Heart left ventricle (tissue), 16 donors: ENCODE measurements at regions not wholly inside any gene's neighbourhood (a gene's known extent, or its start where the extent isn't known, plus 50 kb on each side); places are given as distances from the start of the nearest gene placed in this dataset.

ENCODE experiments used
- ATAC-seq, 4 donors: fragments of 200-7000 bp; cut with Tn5 transposase; one replicate each; pipeline ENCODE4 v1.9.1; 2020 to 2022; ENCODE audit warnings: moderate library complexity in 4 of 4, mild to moderate bottlenecking in 3 of 4, moderate number of reproducible peaks in 1 of 4
- DNase-seq, 5 donors: peaks; one replicate each; pipeline ENCODE4 v3.0.0-alpha.2; 2020
- H3K27ac ChIP-seq, 12 donors: fragments of 200-600 bp; sonication (generic) in 4 of 12; one replicate each; pipeline versions ENCODE4 v1.5.0 to v1.8.0; 2016 to 2022; ENCODE audit warnings: mild to moderate bottlenecking in 2 of 12
- H3K27me3 ChIP-seq, 9 donors: fragments of 200-600 bp; sonication (generic) in 2 of 9; one replicate each; pipeline versions ENCODE4 v1.5.1 to v1.8.0; 2016 to 2022; ENCODE audit warnings: mild to moderate bottlenecking in 3 of 9
- H3K36me3 ChIP-seq, 9 donors: fragments of 200-600 bp; sonication (generic) in 2 of 9; one replicate each; pipeline versions ENCODE4 v1.5.0 to v1.8.0; 2018 to 2022; ENCODE audit warnings: mild to moderate bottlenecking in 2 of 9
- H3K4me1 ChIP-seq, 12 donors: fragments of 200-600 bp; sonication (generic) in 4 of 12; one replicate each; pipeline versions ENCODE4 v1.5.0 to v1.8.0; 2016 to 2022; ENCODE audit warnings: mild to moderate bottlenecking in 3 of 12
- H3K4me3 ChIP-seq, 12 donors: fragments of 200-600 bp; sonication (generic) in 4 of 12; one replicate each; pipeline versions ENCODE4 v1.5.0 to v1.8.0; 2017 to 2022; ENCODE audit warnings: mild to moderate bottlenecking in 9 of 12, moderate library complexity in 4 of 12
- H3K9me3 ChIP-seq, 12 donors: fragments of 200-600 bp; sonication (generic) in 4 of 12; one replicate each; pipeline versions ENCODE4 v1.5.0 to v1.8.0; 2016 to 2022; ENCODE audit warnings: mild to moderate bottlenecking in 1 of 12
- CTCF ChIP-seq, 12 donors: fragments of 200-600 bp; sonication (generic) in 4 of 12; IDR thresholded peaks; one replicate each; pipeline versions ENCODE4 v1.5.0 to v1.8.0; 2018 to 2022; ENCODE audit warnings: antibody characterized with exemption in 12 of 12, mild to moderate bottlenecking in 5 of 12
- POLR2A ChIP-seq, 2 donors: fragments of 450-650 bp; IDR thresholded peaks; one replicate each; pipeline ENCODE4 v1.6.1; 2017; ENCODE audit warnings: antibody characterized with exemption in 2 of 2, mild to moderate bottlenecking in 2 of 2, moderate library complexity in 2 of 2
- WGBS, 4 donors: extraction: QIAGEN DNeasy Blood & Tissue Kit in 2 of 4; methylation state at CpG; one replicate each; pipeline versions ENCODE4 v1.1.5 to v1.1.7; 2013 to 2018; 5-methylcytosine and 5-hydroxymethylcytosine counted together
- intact Hi-C, 10 donors: fragments of 100-400 bp; cut with DNase I; formaldehyde crosslinking; loops; one replicate each; pipeline versions ENCODE4 v1.11.1 to v1.14.2; 2022
- donor health status: ischemic (EF 13 %, LVEDD 7.1; RV severe dilation, severe dysfunction).
- donor health status: healthy with polysubstance abuse.
- donor health status: DM: no; HTN: yes; CAD: no.
- donor health status: DM: no; HTN: no; CAD: no.
- donor health status: ischemic (EF 25% LVEDD 6.9; RV normal size, moderate dysfunction).
- donor health status: ischemic (EF 25% LVEDD 5.7; RV mildly dilated, moderate dysfunction).
- donor health status: healthy.
- donor health status: DM: yes; HTN: yes; CAD: no.
- donor health status: ischemic (EF 35%, LVEDD 5.7; RV mildly dilated, moderate dysfunction).
- donor health status: nonischemic (EF 11% LVEDD 7.7; RV severe dilation, severe dysfunction).
- donor health status: DM: yes; HTN: yes; CAD: no.
- donor health status: PGD.
- donor health status: ischemic (EF 29% LVEDD 5.4; RV normal size, mild dysfunction).
- donor health status: nonischemic (EF 23%, LVEDD 6.1; RV moderate dilation, normal function).

DNA sequence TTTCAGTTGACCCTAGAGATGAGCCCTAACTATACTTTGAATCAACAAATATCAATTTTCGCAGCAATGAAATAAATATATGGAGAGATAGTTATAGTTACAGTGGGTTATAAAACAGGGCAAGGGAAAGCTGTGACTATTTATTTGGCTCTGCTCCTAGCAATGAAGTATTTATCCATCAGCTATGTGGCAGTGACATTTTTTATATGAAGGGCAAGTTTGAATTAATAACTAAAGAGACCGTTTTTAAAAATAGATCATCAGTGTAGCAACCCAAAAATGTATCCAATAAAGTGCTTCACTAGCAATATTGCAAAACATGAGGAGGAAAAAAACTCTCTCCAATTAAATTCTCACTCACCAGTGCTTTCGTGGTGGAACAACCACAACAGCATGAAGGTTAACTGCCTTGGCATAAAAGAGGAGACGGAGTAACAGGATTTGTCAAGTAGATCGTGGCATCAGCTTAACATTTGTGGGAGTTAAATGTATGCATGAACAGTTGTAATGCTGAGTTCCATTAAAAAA is 58.1 kb upstream of the NUDT4 start:
- no peak overlapping the region for H3K4me3 ChIP-seq
- intact Hi-C loops: loop anchor here in 1 of 10 donors (5.0 kb wide), 1 partner anchor 43 kb away; no protein-coding TSS in a partner anchor

GRCh38 chr12:93322784-93323183 is 54.9 kb upstream of the NUDT4 start:
- Histone ChIP-seq H3K4me1 (peaks cover 0 to 8% (median 0%) of the 10 kb centered on the region in 12 donors), H3K27me3 (no peaks in the 10 kb centered on the region), H3K9me3 (no peaks in the 10 kb centered on the region), H3K36me3 (no peaks in the 10 kb centered on the region), H3K4me3 (no peak overlapping the region), H3K27ac (no peak overlapping the region)
- 59 to 73% (median 69%) methylated on average over 2 of the region's 2 CpGs for WGBS, 4 donors
- intact Hi-C loops: loop anchor here in 1 of 10 donors (1.0 kb wide), 1 partner anchor 8 kb away; no protein-coding TSS in a partner anchor
- TF ChIP-seq POLR2A (IDR thresholded peaks at IDR 0.05) (no peak), CTCF (IDR thresholded peaks at IDR 0.05) (no peak)
- no peak for ATAC-seq
- DNase-seq: no peak

More for the DNA sequence above, 58.1 kb upstream of the NUDT4 start:
- H3K27ac ChIP-seq: no peak overlapping the region
- H3K36me3 ChIP-seq: no peaks in the 10 kb centered on the region
- 69 to 80% (median 77%) methylated on average over 5 of the region's 5 CpGs for WGBS, 4 donors
- ATAC-seq: no peak
- H3K27me3 ChIP-seq: no peaks in the 10 kb centered on the region
- TF ChIP-seq CTCF (IDR thresholded peaks at IDR 0.05) (no peak), POLR2A (IDR thresholded peaks at IDR 0.05) (no peak)
- no peak for DNase-seq
- no peaks in the 10 kb centered on the region for H3K9me3 ChIP-seq
- H3K4me1 ChIP-seq: peaks cover 0 to 16% (median 0%) of the 10 kb centered on the region in 12 donors

DNA sequence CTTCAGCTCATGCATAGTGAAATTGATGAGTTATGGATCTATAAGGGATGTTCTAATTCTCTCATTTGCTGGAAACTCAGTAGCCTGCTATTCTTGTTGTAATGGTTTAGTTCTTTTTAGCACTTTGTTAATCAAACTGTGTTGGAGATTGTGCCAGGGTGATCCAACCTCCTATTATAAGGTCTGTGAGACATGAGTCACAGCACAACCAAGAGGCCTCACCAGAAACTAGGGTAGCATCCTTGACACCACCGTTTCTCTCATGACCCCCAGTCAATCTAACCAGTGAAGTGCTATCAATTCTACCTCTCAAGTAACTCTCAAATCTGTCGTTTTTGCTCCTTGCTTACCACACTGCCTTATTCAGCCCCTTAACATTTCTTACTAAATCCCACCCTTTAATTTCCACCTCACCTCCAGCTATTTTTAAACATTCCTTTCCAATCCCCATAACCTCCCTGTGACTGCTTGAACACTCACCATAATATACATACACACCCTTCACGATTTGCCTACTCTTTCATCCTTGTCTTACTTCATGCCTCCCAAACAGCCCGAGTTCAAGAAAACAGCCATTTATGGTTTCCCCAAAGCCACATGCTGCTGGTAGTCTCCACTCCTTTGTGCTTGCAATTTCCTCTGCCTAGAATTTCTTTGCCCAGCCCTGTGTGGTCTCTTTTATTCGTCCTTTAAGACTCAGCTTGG is 53.9 kb upstream of the NUDT4 start:
- TF ChIP-seq CTCF (IDR thresholded peaks at IDR 0.05): no peak
- no peak for TF ChIP-seq POLR2A (IDR thresholded peaks at IDR 0.05)
- 66 to 78% (median 71%) methylated on average over 5 of the region's 5 CpGs for WGBS, 4 donors
- H3K27me3 ChIP-seq: no peaks in the 10 kb centered on the region
- no peaks in the 10 kb centered on the region for H3K9me3 ChIP-seq
- intact Hi-C loops: no loop called here
- no peaks in the 10 kb centered on the region for H3K36me3 ChIP-seq
- no peak for DNase-seq
- peak in 3 of 4 donors; percentile 60 to 81 (median 63) for ATAC-seq
- peaks cover 0 to 8% (median 0%) of the 10 kb centered on the region in 12 donors for H3K4me1 ChIP-seq
- no peak overlapping the region for H3K4me3 ChIP-seq
- H3K27ac ChIP-seq: peak overlapping the region in 1 of 12 donors; percentile 34

- WGBS, 4 donors: 93 to 94% (median 94%) methylated on average over 7 of the region's 7 CpGs
- Histone ChIP-seq H3K27ac (no peak overlapping the region), H3K9me3 (no peaks in the 10 kb centered on the region), H3K4me1 (peaks cover 0 to 6% (median 0%) of the 10 kb centered on the region in 12 donors), H3K4me3 (no peak overlapping the region), H3K36me3 (no peaks in the 10 kb centered on the region), H3K27me3 (no peaks in the 10 kb centered on the region)
- ATAC-seq (no peak), DNase-seq (no peak)
- TF ChIP-seq CTCF (IDR thresholded peaks at IDR 0.05) (no peak), POLR2A (IDR thresholded peaks at IDR 0.05) (no peak)
- intact Hi-C loops: no loop called here
Observed at GRCh38 chr12:93325855-93326254, 51.9 kb upstream of the NUDT4 start.
